Vagina (tissue), 2 donors: ENCODE measurements at regions not wholly inside any gene's neighbourhood (a gene's known extent, or its start where the extent isn't known, plus 50 kb on each side); places are given as distances from the start of the nearest gene placed in this dataset.

ENCODE experiments used
- DNase-seq, 2 donors: peaks; one replicate each; pipeline ENCODE4 v3.0.0-alpha.2; 2017; ENCODE audit errors: extremely low spot score in 2 of 2
- H3K27ac ChIP-seq: fragments of 200-600 bp; sonication (generic); one replicate; pipeline ENCODE4 v1.5.1; 2019
- H3K27me3 ChIP-seq: fragments of 200-600 bp; sonication (generic); one replicate; pipeline ENCODE4 v1.5.1; 2019
- H3K36me3 ChIP-seq, 2 donors: fragments of 200-600 bp; sonication (generic); one replicate each; pipeline ENCODE4 v1.5.1; 2017 to 2019
- H3K4me1 ChIP-seq: fragments of 200-600 bp; sonication (generic); one replicate; pipeline ENCODE4 v1.5.1; 2019
- H3K4me3 ChIP-seq, 2 donors: fragments of 200-600 bp; sonication (generic); 1 replicate in 1 of 2; 2 replicates in 1 of 2; pipeline ENCODE4 v1.5.1; 2016 to 2019
- H3K9me3 ChIP-seq: fragments of 200-600 bp; sonication (generic); one replicate; pipeline ENCODE4 v1.5.1; 2019
- CTCF ChIP-seq, 3 experiments: fragments of 450-650 bp in 2 of 3; fragments of 200-600 bp in 1 of 3; sonication (generic) in 1 of 3; IDR thresholded peaks; one replicate each; pipeline ENCODE4 v1.5.1; 2017 to 2019; ENCODE audit warnings: antibody characterized with exemption in 3 of 3, mild to moderate bottlenecking in 2 of 3, moderate library complexity in 2 of 3
- POLR2A ChIP-seq, 2 donors: fragments of 450-650 bp; IDR thresholded peaks; one replicate each; pipeline ENCODE4 v1.6.1; 2017; ENCODE audit warnings: antibody characterized with exemption in 2 of 2, mild to moderate bottlenecking in 2 of 2, moderate library complexity in 2 of 2
- POLR2AphosphoS5 ChIP-seq, 2 donors: sonication (generic); formaldehyde crosslinking; IDR thresholded peaks; one replicate each; pipeline ENCODE4 v1.9.0; 2017; ENCODE audit warnings: antibody characterized with exemption in 2 of 2, mild to moderate bottlenecking in 2 of 2, low read depth in 1 of 2; ENCODE audit not compliant: insufficient read depth in 1 of 2
- intact Hi-C: fragments of 100-400 bp; cut with DNase I; formaldehyde crosslinking; loops from one replicate; pipeline ENCODE4 v1.15.1; 2023

- no peak overlapping the region for H3K27ac ChIP-seq
- intact Hi-C loops: no loop called here
- no peak for DNase-seq
- H3K36me3 ChIP-seq: no peaks in the 10 kb centered on the region
- H3K27me3 ChIP-seq: no peaks in the 10 kb centered on the region
- H3K4me1 ChIP-seq: no peaks in the 10 kb centered on the region
- H3K4me3 ChIP-seq: no peak overlapping the region
- no peaks in the 10 kb centered on the region for H3K9me3 ChIP-seq
- TF ChIP-seq CTCF (IDR thresholded peaks at IDR 0.05) (no peak), POLR2AphosphoS5 (IDR thresholded peaks at IDR 0.05; ENCODE audit: insufficient read depth in 1 of 2, low read depth in 1 of 2) (no peak)
Measured at GRCh38 chr4:124253080-124253479, 459.5 kb downstream of the ANKRD50 start.

- peak; percentile 59 to 83 (median 66) for TF ChIP-seq CTCF (IDR thresholded peaks at IDR 0.05)
- no peak for TF ChIP-seq POLR2A (IDR thresholded peaks at IDR 0.05)
- H3K4me1 ChIP-seq: peaks cover 3% of the 10 kb centered on the region
- H3K27ac ChIP-seq: no peak overlapping the region
- no peak for DNase-seq
- H3K4me3 ChIP-seq: no peak overlapping the region
- no peaks in the 10 kb centered on the region for H3K27me3 ChIP-seq
- intact Hi-C loops: no loop called here
- H3K9me3 ChIP-seq: no peaks in the 10 kb centered on the region
- H3K36me3 ChIP-seq: no peaks in the 10 kb centered on the region
Measured at GRCh38 chr4:124262211-124263179, 450.0 kb downstream of the ANKRD50 start.

- DNase-seq: no peak
- Histone ChIP-seq H3K9me3 (no peaks in the 10 kb centered on the region), H3K27me3 (no peaks in the 10 kb centered on the region), H3K27ac (no peak overlapping the region), H3K4me1 (peaks cover 6% of the 10 kb centered on the region), H3K36me3 (no peaks in the 10 kb centered on the region), H3K4me3 (no peak overlapping the region)
- intact Hi-C loops: loop anchor here (5.0 kb wide), 1 partner anchor 1163 kb away; no protein-coding TSS in a partner anchor
- no peak for TF ChIP-seq POLR2AphosphoS5 (IDR thresholded peaks at IDR 0.05; ENCODE audit: insufficient read depth in 1 of 2, low read depth in 1 of 2)
- TF ChIP-seq CTCF (IDR thresholded peaks at IDR 0.05): no peak
Measured at GRCh38 chr4:124265701-124266100, 446.8 kb downstream of the ANKRD50 start.

- no peak overlapping the region for H3K4me3 ChIP-seq
- no peak overlapping the region for H3K27ac ChIP-seq
- no peaks in the 10 kb centered on the region for H3K36me3 ChIP-seq
- DNase-seq: no peak
- TF ChIP-seq POLR2A (IDR thresholded peaks at IDR 0.05): no peak
- intact Hi-C loops: loop anchor here (5.0 kb wide), 1 partner anchor 1164 kb away; no protein-coding TSS in a partner anchor
- peaks cover 6% of the 10 kb centered on the region for H3K4me1 ChIP-seq
- H3K27me3 ChIP-seq: no peaks in the 10 kb centered on the region
- no peaks in the 10 kb centered on the region for H3K9me3 ChIP-seq
Measured at GRCh38 chr4:124266721-124267120, 445.8 kb downstream of the ANKRD50 start.

GRCh38 chr4:124276461-124276860 is 436.1 kb downstream of the ANKRD50 start:
- intact Hi-C loops: no loop called here
- no peak for DNase-seq
- Histone ChIP-seq H3K4me3 (no peak overlapping the region), H3K4me1 (no peaks in the 10 kb centered on the region), H3K27ac (no peak overlapping the region), H3K36me3 (no peaks in the 10 kb centered on the region), H3K9me3 (no peaks in the 10 kb centered on the region), H3K27me3 (no peaks in the 10 kb centered on the region)
- TF ChIP-seq CTCF (IDR thresholded peaks at IDR 0.05) (no peak), POLR2A (IDR thresholded peaks at IDR 0.05) (no peak), POLR2AphosphoS5 (IDR thresholded peaks at IDR 0.05; ENCODE audit: insufficient read depth in 1 of 2, low read depth in 1 of 2) (no peak)
